Stomach (tissue), 8 donors: ENCODE measurements at regions not wholly inside any gene's neighbourhood (a gene's known extent, or its start where the extent isn't known, plus 50 kb on each side); places are given as distances from the start of the nearest gene placed in this dataset.

Experiments
- DNase-seq, 2 donors: peaks; one replicate each; pipeline versions ENCODE4 v3.0.0 to v3.0.0-alpha.2; 2013 to 2019
- H3K27ac ChIP-seq, 5 donors: fragments of 200-600 bp in 4 of 5; sonication (generic) in 4 of 5; one replicate each; pipeline ENCODE4 v1.5.1; 2013 to 2019; ENCODE audit warnings: mild to moderate bottlenecking in 1 of 5, moderate library complexity in 1 of 5
- H3K27me3 ChIP-seq, 3 donors: fragments of 200-600 bp; sonication (generic); one replicate each; pipeline ENCODE4 v1.5.1; 2017 to 2019; ENCODE audit warnings: mixed run types in 1 of 3
- H3K36me3 ChIP-seq, 4 donors: fragments of 200-600 bp; sonication (generic); 1 replicate in 3 of 4; 2 replicates in 1 of 4; pipeline ENCODE4 v1.5.1; 2016 to 2019
- H3K4me1 ChIP-seq, 4 donors: fragments of 200-600 bp; sonication (generic); one replicate each; pipeline ENCODE4 v1.5.1; 2016 to 2019
- H3K4me3 ChIP-seq, 4 donors: fragments of 200-600 bp; sonication (generic) in 3 of 4; one replicate each; pipeline ENCODE4 v1.5.1; 2016 to 2019; ENCODE audit warnings: mild to moderate bottlenecking in 1 of 4
- H3K9me3 ChIP-seq, 4 donors: fragments of 200-600 bp; sonication (generic); one replicate each; pipeline ENCODE4 v1.5.1; 2016 to 2019
- CTCF ChIP-seq, 7 experiments: fragments of 450-650 bp in 4 of 7; fragments of 200-600 bp in 3 of 7; sonication (generic) in 3 of 7; IDR thresholded peaks; one replicate each; pipeline ENCODE4 v1.5.1; 2016 to 2019; ENCODE audit warnings: antibody characterized with exemption in 7 of 7, control low read depth in 2 of 7, mild to moderate bottlenecking in 1 of 7
- EP300 ChIP-seq: sonication (generic); formaldehyde crosslinking; IDR thresholded peaks from one replicate; pipeline ENCODE4 v1.6.1; 2017; ENCODE audit warnings: antibody characterized with exemption
- POLR2A ChIP-seq, 4 donors: fragments of 450-650 bp; IDR thresholded peaks; one replicate each; pipeline ENCODE4 v1.6.1; 2016; ENCODE audit warnings: antibody characterized with exemption in 4 of 4, control low read depth in 2 of 4, mild to moderate bottlenecking in 1 of 4, moderate library complexity in 1 of 4
- POLR2AphosphoS5 ChIP-seq, 3 donors: sonication (generic); formaldehyde crosslinking; IDR thresholded peaks; one replicate each; pipeline ENCODE4 v1.6.1; 2016; ENCODE audit warnings: antibody characterized with exemption in 3 of 3
- WGBS, 5 donors: extraction: QIAGEN DNeasy Blood & Tissue Kit in 3 of 5; methylation state at CpG; one replicate each; pipeline versions ENCODE4 v1.1.5 to v1.1.7; 2013 to 2018; 5-methylcytosine and 5-hydroxymethylcytosine counted together
- intact Hi-C: fragments of 100-400 bp; cut with DNase I; formaldehyde crosslinking; loops from one replicate; pipeline ENCODE4 v1.15.1; 2023; ENCODE audit warnings: low total_unique reads
- donor health status: healthy with polysubstance abuse.
- donor health status: Bipolar disorder and iron deficiency.
- donor health status: healthy.

DNA sequence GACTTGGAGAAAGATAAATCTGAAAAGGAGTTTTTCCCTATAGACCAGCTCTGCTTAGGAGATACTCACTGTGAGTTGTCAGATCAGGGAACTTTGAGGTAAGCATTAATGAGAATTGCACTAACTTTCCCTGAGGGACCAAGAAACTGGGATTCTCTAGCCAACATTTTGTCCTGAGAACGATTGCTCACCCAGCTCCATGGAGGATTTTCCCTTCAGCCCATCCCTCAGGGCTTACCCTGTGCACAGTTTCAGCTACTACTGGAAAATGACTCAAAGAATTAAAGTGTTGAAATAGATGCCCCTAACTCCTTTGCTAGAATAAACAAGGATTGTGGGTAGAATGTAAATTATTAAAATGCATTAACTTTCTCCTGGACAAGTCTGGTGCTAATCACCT is 237.2 kb upstream of the IL12B start:
- H3K4me3 ChIP-seq = no peak overlapping the region
- no peak for DNase-seq
- no peaks in the 10 kb centered on the region for H3K36me3 ChIP-seq
- H3K9me3 ChIP-seq = no peaks in the 10 kb centered on the region
- intact Hi-C loops = no loop called here
- H3K27me3 ChIP-seq = no peaks in the 10 kb centered on the region
- WGBS, 5 donors = 60 to 75% (median 69%) methylated on average over 1 of the region's 1 CpG
- H3K27ac ChIP-seq = no peak overlapping the region
- TF ChIP-seq CTCF (IDR thresholded peaks at IDR 0.05) (no peak), POLR2AphosphoS5 (IDR thresholded peaks at IDR 0.05) (no peak), EP300 (no peak), POLR2A (IDR thresholded peaks at IDR 0.05) (no peak)
- peaks cover 0 to 10% (median 6%) of the 10 kb centered on the region in 4 donors for H3K4me1 ChIP-seq

- no peak for TF ChIP-seq EP300
- no peak for TF ChIP-seq POLR2AphosphoS5 (IDR thresholded peaks at IDR 0.05)
- no peak for TF ChIP-seq POLR2A (IDR thresholded peaks at IDR 0.05)
- no peak for TF ChIP-seq CTCF (IDR thresholded peaks at IDR 0.05)
- DNase-seq = peak in 1 of 2 donors; percentile 28
- Histone ChIP-seq H3K4me3 (no peak overlapping the region), H3K36me3 (no peaks in the 10 kb centered on the region), H3K4me1 (peaks cover 0 to 10% (median 7%) of the 10 kb centered on the region in 4 donors), H3K9me3 (no peaks in the 10 kb centered on the region), H3K27ac (no peak overlapping the region), H3K27me3 (no peaks in the 10 kb centered on the region)
- intact Hi-C loops = no loop called here
- WGBS, 5 donors = 32 to 61% (median 43%) methylated on average over 1 of the region's 1 CpG
These were observed 241.4 kb upstream of the IL12B start for GRCh38 chr5:159571501-159572244.

DNA sequence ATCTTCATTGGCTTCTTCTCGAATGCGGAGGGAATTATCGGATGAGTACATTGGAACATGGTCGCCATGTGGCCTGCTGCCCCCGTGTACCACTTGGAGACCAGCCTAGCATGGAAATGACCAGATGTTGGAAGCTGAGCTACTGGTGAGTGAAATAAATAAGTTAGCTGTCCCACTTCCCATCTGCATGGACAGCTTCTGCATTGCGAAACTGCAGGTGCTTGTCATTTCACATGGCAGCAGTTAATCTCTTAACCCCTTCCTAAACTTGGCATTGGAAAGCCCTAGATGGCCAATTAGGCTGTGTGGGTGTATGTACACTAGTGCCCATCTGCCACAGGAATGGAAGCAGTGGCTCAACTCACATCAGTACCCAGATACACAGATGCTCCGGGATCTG is 246.6 kb upstream of the IL12B start:
- intact Hi-C loops = no loop called here
- H3K36me3 ChIP-seq = no peaks in the 10 kb centered on the region
- no peaks in the 10 kb centered on the region for H3K9me3 ChIP-seq
- H3K27ac ChIP-seq = no peak overlapping the region
- no peaks in the 10 kb centered on the region for H3K27me3 ChIP-seq
- TF ChIP-seq POLR2A (IDR thresholded peaks at IDR 0.05) (no peak), EP300 (no peak), POLR2AphosphoS5 (IDR thresholded peaks at IDR 0.05) (no peak), CTCF (IDR thresholded peaks at IDR 0.05) (no peak)
- peaks cover 0 to 11% (median 3%) of the 10 kb centered on the region in 4 donors for H3K4me1 ChIP-seq
- no peak for DNase-seq
- H3K4me3 ChIP-seq = no peak overlapping the region
- 87 to 95% (median 93%) methylated on average over 7 of the region's 7 CpGs for WGBS, 5 donors

DNA sequence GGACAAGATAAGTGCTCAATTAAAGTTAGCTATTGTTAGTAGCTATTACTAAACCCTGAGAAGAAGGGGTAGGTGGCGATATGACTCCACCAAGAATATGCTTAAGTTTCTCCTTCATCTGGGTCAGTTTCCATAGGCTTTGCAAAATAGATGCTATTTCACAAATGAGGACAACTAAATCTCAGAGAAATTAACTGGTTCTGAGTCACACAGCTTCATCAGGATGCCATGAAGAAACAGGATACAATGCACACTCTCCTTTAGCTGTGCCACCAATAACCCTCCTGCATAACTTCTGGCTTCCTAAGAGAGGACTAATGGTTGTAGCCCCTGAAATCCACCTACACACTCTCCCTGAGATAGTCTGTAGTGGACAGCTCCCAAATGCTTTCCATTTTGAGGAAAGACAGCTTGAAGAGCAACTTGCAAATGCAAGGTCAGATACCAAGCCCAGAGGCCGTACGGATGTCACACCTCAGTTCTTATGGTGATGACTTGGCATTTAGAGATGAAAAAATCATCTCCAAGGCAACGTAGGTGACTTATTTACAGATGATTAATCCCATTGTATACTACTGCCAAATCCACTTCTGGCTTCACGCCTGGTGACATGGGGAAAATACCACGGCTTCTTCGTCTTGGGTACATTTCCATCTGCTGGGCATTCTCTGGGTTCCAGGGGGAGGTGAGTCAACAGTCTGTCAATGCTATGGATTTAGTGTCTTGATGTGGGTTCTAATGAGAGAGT is 251.4 kb upstream of the IL12B start:
- peak in 1 of 3 donors; percentile 14 for TF ChIP-seq POLR2AphosphoS5 (IDR thresholded peaks at IDR 0.05)
- no peak for TF ChIP-seq EP300
- intact Hi-C loops = no loop called here
- Histone ChIP-seq H3K4me1 (peaks cover 0 to 8% (median 0%) of the 10 kb centered on the region in 4 donors), H3K27me3 (no peaks in the 10 kb centered on the region), H3K27ac (no peak overlapping the region), H3K4me3 (no peak overlapping the region), H3K9me3 (no peaks in the 10 kb centered on the region), H3K36me3 (no peaks in the 10 kb centered on the region)
- WGBS, 5 donors = 36 to 52% (median 48%) methylated on average over 7 of the region's 7 CpGs
- peak in 1 of 2 donors; percentile 15 for DNase-seq
